ENCODE measurements at regions not wholly inside any gene's neighbourhood (a gene's known extent, or its start where the extent isn't known, plus 50 kb on each side); places are given as distances from the start of the nearest gene placed in this dataset.
A peak's percentile ranks its signal among the peaks of the same experiment; 100 is the strongest.

DNA sequence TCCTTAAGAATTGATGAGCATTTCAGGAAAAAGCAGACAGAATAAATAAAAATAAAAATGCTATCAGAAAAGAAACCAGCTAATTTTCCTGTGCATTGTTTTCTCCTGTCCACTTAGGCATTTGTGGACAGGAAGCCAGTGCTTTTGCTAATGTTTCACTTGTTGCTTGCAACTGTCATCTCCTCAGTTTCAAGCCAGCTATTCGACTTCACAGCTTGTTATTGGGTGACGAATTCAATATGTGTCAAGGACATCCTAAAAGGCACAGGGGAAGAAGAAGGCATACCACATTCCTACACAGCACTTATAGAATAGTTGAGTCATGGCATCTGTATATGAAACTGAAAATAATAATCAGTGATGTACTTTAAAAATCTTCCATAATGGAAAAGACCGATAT, 530.6 kb upstream of the KIRREL3 start:
- no peak for DNase-seq

- DNase-seq = no peak
These were observed 527.7 kb upstream of the KIRREL3 start for GRCh38 chr11:127528297-127528696.

DNA sequence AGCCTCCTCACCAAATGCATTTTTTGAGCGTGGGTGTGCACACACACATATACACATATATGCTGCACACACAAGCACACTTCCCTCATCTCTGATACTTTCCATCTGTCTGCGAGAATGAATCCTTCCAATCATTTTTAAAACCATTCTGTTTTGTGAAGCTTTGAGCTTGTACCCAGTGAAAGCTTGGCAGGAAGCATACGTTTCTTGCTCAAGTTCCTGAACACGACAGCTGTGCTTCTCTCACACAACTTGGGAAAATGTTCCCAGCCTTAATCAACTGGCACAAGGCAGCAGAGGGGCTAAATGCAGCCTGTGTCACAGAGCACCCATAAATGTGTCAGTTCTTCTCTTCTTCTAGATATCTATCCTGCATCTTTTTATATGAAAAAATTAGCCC, 524.0 kb upstream of the KIRREL3 start:
- DNase-seq = no peak

- DNase-seq = no peak
These were observed 520.8 kb upstream of the KIRREL3 start for GRCh38 chr11:127521413-127521812.

DNA sequence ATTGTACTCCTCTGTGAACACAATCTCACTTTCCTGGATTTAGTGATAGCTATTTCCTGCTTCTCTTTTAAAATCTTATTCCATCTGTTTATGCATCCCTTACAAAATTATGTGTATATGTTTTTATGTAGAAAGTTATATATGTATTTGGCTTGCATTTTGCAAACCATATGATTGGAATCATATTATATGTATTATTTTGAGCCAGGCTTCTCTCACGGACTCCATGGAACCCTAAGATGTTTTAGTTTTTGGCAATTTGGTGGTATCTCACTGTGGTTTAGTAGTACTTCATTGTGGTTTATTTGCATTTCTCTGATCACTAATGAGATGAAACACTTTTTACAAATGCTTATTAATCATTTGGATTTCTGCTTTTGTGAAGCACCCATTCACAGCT, 507.3 kb upstream of the KIRREL3 start:
- DNase-seq = no peak

GRCh38 chr11:127506647-127507046, 506.1 kb upstream of the KIRREL3 start:
- DNase-seq = no peak

- no peak for DNase-seq
These were observed 505.6 kb upstream of the KIRREL3 start for GRCh38 chr11:127506126-127506525.

- DNase-seq = no peak
These were observed 495.6 kb upstream of the KIRREL3 start for GRCh38 chr11:127496165-127496564.

- no peak for DNase-seq
These were observed 492.9 kb upstream of the KIRREL3 start for GRCh38 chr11:127493330-127494022.

DNA sequence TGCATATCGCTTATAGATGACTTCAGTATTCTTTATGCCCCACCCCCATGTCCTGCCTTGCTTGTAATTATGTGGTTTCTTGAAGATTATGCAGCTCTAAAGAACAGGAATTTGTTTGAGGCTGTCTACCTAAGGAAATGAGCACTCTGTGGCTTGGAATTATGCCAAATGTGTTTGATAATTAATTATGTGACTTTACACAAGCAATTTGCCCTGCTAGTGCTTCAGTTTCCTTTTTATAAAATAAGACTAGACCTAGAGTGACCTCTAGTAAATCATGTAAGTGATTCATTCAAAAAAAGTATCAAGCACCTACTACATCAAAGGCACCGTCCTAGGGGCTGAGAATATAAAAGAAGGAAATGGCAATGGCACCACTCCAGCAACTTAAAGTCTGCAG, 491.5 kb upstream of the KIRREL3 start:
- no peak for DNase-seq

GRCh38 chr11:127491589-127491988, 491.0 kb upstream of the KIRREL3 start:
- no peak for DNase-seq

DNA sequence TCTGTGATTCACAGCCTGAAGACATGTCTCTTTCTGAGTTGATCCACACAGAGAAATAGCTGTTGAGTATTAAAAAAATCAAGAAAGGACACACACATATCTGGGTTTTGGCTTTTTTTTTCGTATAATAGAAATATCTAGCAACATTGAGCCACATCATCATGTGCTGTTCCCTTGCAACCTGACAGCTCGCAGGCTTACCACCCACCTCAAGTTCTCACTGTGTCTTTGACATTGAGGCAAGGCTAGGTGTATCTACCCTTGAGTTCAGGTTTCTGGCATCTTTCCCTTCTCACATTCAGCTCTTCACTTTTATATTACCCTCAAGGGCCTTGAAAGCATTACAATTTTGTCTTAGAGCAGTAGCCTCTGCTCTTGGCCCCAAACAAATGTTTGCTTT, 490.3 kb upstream of the KIRREL3 start:
- DNase-seq = no peak

GRCh38 chr11:127485541-127485940, 485.0 kb upstream of the KIRREL3 start:
- DNase-seq = no peak

- no peak for DNase-seq
These were observed 480.8 kb upstream of the KIRREL3 start for GRCh38 chr11:127481391-127481790.

DNA sequence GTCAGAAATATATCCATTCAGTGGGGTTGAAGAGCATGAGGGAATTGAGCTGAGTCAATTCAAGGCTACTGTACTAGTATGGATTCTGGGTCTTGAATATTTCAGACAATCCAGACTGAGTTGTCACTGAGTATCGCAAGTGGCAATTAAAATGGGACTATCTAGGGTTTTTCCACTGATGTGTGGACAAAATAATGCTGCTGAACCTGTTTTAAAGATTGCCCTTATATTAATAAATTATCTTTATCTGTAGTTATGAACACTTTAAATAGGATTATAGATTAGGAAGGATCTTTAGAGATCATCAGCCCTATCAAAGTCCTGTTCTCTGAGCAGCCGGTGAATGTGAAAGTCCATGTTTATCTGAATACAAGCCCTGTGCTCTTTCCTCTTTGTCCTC, 478.3 kb upstream of the KIRREL3 start:
- no peak for DNase-seq

GRCh38 chr11:127474766-127475165, 474.2 kb upstream of the KIRREL3 start:
- no peak for DNase-seq

GRCh38 chr11:127472505-127472904, 471.9 kb upstream of the KIRREL3 start:
- no peak for DNase-seq

DNA sequence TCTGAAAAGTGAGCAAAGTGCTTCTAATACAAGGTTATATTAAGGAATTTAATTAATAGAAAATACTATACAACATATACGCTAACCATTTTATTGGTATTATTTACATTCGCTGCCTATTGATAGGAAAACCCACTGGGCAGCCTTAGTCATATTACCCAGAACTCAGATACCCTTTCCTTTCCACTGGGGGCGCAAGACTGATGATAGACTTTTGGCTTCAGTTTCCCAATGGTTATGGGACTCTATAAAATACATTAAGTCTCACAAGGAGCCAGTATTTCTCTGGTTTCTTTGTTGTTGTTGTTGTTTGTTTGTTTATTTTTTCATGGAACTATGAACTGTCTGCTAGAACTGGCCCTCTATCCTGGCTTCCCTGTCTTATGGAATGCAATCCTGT, 471.1 kb upstream of the KIRREL3 start:
- no peak for DNase-seq

DNA sequence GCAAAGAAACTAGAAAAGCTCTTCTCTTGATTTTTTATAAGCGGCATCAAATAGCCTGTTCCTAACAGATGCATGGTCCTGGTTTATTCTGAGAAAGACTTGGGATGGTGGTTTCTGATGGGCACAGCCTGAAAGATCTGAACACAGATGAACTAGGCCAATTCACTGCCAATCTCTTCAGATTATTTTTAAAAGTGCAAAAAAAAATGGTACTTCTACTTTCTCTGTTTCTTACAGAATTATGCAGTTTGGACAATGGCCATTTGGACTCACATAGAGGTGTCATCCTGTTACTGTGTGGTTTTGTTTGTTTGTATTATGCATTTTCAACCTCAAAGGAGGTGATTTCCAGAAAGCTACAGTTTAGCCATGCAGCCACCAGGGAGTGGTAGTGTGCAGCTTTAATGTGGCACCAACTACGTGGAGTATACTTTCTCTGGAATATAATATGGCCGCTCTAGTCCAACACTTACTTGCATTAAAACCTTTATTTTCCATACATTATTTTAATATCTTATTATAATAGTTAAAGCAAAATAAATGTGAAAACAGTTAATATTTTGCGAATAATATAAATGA, 469.8 kb upstream of the KIRREL3 start:
- DNase-seq = no peak

- DNase-seq = no peak
These were observed 463.8 kb upstream of the KIRREL3 start for GRCh38 chr11:127464325-127464724.

DNA sequence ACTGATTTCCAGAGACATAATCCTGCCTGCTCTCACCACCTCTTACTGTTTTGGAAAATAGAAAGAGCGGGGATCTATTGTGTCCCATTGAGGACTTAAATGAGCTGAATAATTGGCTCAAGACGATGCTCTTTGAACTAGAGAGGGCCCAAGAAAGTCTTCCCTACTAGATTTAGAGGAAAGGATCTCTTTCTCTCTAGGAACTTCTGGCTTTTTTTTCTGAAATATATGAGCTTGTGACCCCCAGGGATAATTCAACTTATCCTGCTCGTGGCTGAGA, 461.4 kb upstream of the KIRREL3 start:
- DNase-seq = no peak

DNA sequence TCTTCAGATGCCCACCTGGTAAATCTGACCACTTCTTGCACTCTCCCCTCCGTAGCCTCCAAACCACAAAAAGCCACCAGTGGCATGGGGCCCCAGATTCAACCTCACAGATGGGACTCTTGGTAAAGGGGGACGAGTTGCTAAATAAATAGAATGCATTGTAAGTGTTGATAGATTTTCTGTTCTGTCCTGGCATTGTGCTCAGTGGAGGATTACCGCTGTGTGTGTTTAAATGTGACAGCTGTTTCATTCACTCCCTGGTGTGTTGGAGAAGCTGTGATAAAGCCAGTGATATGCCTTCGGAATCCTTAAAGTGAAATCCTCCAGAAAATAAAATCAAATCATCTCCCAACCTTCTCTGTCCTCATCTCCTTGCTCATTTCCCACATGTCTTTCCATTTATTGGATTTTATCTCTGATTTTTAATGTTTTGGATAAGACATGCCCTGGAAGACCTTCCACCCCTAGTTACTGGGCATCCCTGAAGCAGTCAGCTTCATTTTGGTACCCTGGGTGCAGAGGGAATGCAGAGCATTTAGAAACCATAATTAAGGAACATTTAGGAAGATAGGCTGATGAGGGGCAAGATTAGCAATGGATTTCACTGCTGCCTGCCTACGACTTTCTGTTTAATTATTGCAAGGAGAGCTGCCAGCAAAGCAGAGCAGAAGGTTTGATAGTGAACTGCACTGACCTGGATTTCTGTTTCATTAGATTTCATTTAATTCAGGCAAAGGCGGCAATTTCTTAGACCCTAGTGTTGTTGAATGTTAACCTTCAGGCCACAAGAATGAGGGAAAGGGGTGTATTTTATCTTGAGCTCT, 460.9 kb upstream of the KIRREL3 start:
- DNase-seq = no peak

DNA sequence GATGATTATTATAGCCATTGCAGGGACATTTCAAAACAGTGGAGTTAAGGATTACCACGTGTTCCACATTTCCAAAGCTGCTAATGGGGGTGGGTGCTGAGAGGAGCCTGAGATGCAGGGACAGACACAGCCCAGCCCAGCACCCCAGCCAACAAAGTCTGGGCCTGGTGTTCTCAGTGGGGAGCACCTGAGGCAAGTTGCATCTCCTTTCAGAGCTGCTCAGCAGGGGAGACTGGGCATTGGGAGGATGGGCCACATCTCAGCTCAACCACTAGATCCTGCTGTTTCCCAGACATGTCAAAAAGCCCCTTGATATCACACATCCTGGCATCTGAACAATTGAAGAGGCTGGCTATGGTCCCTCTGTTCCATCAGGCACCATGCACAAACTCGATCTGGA, 458.0 kb upstream of the KIRREL3 start:
- DNase-seq = no peak

DNA sequence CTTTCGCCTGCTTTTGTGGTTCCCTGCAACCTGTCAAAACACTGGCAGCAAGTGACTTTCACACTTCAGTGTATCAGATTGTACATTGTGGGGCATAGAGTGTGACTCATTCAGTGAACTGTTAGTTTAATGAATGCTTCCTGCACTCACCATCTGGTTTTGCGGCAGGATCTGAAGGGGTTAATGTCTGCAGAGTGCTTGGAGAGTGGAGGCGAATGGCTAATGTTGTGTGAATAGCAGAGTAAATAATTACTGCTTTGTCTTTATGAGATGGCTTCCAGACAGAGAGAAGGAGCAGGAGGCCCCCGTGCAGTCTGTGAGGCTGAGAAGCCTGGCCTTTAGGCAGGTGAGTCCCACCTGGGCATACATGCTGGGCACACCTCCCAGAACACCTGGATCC, 454.3 kb upstream of the KIRREL3 start:
- peak; percentile 85 for DNase-seq

- no peak for DNase-seq
These were observed 452.0 kb upstream of the KIRREL3 start for GRCh38 chr11:127452533-127452932.
